ENCODE measurements at regions not wholly inside any gene's neighbourhood (a gene's known extent, or its start where the extent isn't known, plus 50 kb on each side); places are given as distances from the start of the nearest gene placed in this dataset.
"Not testable (repeated sequence)": the region's sequence is repeated elsewhere in the genome, so short reads cannot be mapped to it uniquely, and the experiment has no call there.

DNA sequence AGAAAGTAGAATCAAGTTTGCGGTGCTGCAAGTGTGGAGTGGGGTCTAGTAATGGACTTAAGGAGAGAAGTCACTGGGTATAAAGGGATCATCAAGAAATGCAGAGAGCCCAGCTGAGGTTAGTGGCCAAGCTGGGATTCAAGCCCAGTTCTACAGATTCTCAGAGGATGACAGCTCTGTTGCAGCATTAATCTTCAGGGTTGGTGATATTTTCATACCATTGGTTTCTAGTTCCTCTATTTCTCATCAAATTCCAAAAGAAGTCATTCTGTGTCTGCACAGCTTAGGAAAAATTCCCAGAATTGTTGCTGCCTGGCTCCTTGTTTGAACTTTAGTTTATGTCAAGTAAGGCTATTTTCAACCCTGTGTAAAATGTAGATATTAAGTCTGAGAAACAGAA is 169.5 kb upstream of the NTF3 start:
- no peak for DNase-seq (ENCODE audit: low read depth in 3 of 3)

DNA sequence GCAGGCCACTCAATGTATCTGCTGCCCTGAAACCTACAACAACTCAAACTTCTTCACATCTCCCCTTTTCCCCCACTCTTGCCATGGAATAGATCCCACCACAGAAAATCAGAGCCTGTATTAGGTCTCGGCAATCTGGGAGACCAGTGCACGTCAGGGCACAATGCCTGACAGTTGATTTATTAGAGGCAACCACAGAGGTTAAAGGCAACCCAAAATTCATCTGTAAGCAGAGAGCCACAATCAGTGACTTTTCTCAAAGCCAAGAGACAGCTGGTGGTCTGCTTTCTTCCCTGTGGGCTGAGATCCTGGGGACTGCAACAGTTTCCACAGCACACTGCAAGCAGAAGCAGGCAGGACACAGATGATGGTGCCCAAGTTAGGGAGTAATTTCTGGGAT is 169.0 kb upstream of the NTF3 start:
- no peak for DNase-seq (ENCODE audit: low read depth in 3 of 3)

DNA sequence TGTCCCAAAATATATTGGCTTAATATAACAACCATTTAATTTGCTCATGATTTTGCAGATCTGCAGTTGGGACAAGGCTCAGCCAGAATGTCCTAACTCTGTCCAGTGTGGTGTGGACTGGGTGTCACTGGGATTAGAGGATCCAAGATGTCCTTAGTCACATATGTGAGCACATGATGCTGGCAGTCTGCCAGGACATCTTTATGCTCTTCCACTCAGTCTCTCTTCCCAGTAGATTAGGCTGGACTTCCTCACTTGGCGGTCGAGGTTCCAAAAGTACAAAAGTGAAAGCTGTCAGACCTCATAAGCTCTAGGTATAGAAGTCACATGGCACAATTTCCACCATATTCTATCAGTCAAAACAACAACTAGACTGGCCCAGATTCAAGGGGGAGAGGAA is 167.9 kb upstream of the NTF3 start:
- DNase-seq (ENCODE audit: low read depth in 3 of 3), result no peak

DNA sequence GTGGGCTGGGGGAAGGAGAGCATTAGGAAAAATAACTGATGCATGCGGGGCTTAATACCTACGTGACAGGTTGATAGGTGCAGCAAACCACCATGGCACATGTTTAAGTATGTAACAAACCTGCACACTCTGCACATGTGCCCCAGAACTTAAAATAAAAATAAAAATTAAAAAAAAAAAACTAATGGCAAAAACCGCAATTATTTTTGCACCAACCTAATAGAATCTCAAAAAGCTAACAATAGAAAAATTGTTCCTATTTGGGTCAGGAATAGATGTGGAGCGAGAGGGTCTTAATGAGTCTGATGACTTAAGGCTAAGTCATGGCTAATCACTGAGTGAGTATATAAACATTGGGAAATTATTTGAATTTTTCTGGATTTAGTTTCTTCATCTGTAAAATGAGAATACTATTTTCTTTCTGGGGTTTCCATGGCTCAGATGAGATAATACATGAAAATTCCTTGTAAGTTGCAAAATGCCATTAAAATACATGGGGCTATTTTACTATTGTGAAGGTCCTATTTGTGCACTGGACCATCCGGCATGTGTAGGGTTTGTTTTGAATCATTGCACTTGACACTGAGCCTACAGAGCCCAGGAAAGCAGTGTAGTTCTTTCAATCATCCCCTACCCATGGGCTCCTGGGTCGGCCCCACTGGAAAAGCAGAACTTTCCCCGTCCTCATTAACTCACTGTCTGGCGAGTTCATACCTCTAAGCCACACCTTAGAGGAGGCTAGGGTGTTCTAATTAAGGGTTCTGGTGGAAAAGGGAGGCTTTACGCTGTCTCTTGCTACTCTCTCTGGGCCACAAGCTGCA is 164.1 kb upstream of the NTF3 start:
- no peak for DNase-seq (ENCODE audit: low read depth in 3 of 3)

DNA sequence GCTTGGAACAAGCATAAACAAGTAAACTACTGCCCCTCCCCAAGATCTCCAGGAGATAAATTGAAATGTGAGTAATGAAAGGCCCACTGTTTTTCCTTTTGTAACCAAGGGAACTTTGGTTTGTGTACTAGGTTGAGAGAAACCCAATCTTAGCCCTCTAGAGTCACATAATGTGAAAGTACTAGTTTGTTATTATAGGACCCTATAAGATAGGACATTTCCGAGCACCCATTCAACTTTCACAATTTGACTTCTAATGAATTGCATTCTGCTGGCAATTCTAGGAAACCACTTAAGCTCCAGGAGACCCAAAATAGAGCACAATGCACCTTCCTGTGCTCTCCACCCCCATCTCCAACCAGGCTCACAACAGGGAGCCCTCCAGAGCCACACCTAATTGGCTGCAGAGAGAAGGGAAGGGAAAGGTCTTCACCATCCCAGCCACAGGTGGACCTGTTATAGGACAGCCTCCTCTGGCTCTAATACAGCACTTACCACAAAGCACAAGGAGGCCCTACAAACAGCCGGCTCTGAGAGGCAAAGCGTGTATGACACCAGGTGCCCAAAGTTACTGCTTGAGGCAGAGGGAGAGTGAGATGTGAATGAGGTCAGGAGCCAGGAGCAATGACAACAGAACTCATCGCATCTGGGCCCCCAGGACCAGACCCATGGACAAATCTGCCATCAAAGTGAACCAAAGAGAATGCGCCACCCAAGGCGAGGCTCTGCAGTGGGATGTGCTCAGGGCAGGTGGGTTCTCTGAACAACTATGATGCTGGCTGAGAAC is 163.3 kb upstream of the NTF3 start:
- DNase-seq (ENCODE audit: low read depth in 3 of 3), result no peak

DNA sequence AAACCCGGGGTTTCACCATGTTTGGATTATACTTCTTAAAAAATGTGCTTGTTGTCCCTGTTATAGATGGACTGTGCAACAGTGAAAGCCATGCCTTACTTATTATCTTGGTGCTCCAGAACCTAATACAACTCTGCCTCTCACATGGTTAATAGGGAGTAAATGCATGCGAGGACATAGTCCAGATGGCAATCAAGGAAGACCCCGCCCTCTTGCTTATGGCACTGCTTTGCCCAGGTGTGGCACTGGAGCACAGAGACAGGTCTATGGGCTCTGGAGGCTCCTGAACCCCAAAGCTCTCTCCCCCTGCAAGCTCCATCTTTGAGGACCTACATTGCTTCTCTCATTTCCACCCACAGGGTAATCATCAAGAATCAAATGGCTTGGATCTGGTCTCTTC is 162.1 kb upstream of the NTF3 start:
- DNase-seq (ENCODE audit: low read depth in 3 of 3), result no peak

DNA sequence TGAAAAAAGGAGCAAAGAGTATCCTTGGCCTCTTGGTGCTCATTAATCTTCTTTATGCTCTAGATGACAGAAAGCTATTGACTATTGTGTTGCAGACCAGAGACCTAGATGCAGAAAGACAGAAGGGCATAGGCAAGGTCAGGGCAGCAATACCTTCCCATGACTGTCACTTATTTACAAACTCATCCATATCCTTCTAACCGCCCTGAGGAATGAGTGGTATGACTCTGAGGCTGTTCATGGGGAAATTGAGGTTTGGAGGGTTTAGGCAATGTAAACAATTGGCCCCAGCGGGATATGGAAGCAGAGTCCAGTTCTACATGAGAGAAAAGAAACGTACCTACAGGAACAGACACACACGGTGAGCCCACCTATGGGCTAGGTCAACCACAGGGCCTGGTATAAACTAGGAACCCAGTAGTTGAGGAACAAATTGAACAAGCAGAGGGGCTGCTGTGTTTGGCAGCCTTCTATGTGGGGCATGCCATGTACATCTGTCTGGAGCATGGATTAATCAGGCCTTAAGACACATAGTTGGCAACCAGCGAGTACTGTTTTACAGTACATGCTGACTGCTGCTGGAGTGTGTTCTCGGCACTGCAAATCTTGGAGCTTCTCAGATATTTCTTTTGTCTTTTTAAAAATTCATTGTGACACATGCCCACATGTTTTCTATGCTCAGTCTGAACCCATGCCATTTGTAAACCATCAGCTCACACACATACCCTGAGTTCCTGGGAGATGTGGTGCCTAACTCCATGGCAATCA is 159.7 kb upstream of the NTF3 start:
- DNase-seq (ENCODE audit: low read depth in 3 of 3), result no peak

DNA sequence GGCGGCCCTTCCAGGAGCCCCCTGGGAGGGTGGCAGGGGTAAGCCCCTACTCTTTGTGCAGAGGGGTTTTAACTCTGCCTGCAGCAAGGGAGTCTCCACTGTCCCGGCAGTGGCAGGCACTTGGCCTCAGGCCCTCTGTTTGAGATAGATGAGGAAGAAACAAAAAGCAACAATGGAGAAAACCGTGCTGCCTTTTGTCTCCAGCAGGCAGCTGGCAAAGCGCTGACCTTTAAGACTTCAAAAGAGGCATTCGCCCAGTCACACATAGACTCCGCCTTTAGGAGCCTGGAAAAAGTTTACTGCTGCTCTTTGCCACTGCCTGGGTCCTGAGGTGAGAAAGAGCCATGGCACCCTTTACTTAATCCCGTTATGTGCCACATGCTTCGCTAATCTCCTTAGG is 158.2 kb upstream of the NTF3 start:
- no peak for DNase-seq (ENCODE audit: low read depth in 3 of 3)

DNA sequence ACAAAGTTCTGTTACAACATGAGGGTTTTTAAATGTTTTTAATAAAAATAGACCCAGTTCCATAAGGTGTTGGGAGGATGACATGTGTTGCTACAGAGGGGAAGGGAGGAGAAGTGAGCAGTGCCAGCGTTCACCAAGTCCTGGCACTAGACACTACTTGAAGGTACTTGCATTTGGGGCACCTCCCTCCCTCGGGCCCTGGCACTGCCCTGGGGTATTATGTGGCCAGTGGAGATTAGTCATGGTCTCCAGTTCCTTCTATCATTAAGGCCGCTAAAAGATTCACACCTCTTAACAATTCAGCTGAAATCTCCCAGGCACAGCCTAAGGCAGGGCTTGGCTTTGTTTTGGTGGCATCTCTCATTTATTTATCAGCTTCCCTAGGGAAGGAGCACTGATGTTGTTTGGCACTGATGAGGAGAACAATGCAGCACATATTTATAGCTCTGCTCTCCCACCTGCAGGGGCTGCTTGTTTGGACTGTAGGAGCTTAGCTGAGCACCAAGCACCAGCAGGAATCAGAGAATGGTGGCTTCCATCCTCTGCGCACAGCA is 155.5 kb upstream of the NTF3 start:
- no peak for DNase-seq (ENCODE audit: low read depth in 3 of 3)

DNA sequence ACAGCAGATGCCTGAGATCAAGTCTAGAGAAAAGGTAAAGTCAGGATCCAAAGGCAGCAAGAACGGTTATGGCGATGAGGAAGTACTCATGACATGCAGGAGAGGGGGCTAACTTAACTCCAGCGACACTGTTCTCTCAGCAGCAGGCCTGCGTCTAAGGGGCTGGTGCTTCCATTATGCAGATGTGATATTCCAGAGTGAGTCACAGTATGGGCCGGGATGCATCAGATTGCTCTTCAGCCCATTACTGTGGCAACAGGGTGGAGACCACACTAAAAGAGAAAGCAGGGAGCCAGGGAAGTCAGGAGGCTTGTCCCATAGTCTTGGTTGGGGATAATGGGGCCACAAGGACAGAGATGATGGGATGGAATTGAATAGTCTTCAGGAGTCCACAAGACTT is 151.8 kb upstream of the NTF3 start:
- DNase-seq (ENCODE audit: low read depth in 3 of 3), result no peak

DNA sequence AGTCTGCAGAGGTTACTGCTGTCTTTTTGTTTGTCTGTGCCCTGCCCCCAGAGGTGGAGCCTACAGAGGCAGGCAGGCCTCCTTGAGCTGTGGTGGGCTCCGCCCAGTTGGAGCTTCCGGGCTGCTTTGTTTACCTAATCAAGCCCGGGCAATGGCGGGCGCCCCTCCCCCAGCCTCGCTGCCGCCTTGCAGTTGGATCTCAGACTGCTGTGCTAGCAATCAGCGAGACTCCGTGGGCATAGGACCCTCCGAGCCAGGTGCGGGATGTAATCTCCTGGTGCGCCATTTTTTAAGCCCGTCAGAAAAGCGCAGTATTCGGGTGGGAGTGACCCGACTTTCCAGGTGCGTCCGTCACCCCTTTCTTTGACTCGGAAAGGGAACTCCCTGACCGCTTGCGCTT is 141.5 kb upstream of the NTF3 start:
- not testable (repeated sequence) for DNase-seq (ENCODE audit: low read depth in 3 of 3)

DNA sequence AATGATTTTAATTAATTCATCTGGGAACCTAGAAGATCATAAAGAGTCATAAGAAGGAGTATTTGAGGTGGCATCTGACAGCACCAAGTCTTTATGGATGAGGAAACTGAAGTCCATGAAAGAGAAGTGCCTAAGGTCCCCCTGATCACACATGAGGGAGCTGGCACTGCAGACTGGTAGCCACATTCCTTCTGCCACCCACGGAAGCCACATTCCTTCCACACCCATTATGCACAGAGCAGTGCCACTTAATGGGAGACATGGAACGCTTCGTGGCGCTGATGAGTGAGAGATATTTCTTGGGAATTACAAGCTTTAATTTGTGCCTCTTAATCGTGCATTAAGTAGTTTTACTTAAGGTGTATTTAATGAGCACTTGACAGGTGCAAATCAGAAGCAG is 139.3 kb upstream of the NTF3 start:
- no peak for DNase-seq (ENCODE audit: low read depth in 3 of 3)

DNA sequence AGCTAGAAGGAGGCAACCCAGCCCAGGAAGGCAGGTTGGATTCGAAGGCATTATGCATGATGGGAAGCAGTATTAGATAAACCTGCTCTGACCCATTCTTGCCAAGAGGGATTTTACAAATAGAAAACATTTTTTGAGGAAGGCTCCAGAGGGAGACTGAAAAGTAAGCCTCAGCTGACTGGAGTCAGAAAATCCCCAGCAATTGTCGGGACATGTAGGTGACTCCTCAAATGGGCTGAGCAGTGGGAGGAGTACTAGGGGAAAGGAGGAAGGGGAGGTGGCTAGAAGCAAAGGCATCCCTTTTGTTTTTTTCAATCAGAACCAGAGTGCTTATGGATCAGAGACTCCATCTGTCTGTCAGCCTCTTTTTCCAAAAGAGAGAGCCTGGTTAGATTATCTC is 138.1 kb upstream of the NTF3 start:
- no peak for DNase-seq (ENCODE audit: low read depth in 3 of 3)

DNA sequence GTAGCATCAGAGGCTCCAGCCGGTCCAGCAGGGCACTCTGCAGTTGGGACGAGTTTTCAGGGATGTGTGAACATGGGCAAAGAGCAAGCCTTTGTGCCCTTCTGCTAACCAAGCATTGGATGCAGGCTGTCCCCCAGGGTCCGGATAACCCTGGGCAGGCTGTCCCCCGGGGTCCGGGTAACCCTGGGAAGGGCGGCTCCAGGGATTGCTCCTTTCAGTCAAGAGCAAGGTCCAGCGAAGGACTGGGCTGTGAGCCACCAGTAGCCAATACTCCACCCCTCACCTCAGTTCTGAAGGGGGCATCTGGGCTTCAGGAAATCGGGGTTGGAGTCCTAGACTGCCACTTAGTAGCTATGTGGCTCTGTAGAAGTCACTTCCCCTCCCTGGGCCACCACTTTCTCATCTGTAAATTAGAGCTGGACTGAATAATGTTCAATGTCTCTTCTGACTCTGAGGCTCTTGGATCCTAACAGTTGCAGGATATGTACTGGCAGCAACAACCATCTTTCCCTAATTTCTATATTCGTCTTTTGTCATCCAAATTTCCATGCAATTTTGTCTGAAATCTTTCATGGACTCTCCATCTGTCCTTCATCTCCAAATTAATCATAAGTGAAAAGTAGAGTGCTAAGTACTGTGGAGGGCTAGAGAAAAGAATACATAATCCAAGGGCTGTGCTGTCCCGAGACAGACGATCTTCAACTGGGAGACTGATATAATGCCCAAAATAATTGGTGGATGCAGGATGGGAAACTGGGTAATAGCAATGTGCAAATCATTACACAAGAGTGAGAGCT is 137.4 kb upstream of the NTF3 start:
- DNase-seq (ENCODE audit: low read depth in 3 of 3), result no peak

DNA sequence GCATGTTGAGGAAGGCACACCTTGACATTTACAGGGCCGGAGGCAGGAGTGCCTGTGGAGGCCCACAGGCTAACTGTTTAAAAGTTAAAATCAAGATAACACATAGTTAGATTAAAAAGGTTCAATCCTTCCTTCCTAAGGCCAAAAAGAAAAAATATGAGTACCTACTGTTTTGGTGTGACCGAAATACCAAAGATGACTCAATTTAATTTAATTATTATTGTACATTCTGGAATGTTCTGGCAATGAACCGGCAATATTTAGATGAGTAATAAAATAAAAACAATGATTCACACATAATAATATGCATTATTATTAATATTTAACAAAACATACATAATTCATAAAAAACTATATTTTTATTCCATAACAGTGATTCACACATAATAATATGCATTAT is 136.8 kb upstream of the NTF3 start:
- DNase-seq (ENCODE audit: low read depth in 3 of 3), result no peak

DNA sequence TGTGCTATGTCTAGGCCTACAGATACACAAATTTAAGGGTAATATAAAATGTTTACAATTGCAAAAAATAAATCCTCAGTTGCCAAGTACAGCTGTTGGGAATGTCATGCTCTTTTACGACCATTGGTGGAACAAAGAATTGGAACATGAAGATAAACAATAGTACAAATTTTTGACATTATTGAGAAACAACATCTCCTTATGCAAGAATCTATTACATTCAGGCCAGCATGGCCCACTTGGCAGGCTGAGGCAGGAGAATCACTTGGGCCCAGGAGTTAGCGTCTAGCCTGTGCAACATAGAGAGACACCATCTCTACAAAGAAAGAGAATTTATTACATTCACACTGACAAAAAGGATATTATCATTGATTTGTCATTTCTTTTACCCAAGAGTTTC is 135.9 kb upstream of the NTF3 start:
- DNase-seq (ENCODE audit: low read depth in 3 of 3), result no peak

DNA sequence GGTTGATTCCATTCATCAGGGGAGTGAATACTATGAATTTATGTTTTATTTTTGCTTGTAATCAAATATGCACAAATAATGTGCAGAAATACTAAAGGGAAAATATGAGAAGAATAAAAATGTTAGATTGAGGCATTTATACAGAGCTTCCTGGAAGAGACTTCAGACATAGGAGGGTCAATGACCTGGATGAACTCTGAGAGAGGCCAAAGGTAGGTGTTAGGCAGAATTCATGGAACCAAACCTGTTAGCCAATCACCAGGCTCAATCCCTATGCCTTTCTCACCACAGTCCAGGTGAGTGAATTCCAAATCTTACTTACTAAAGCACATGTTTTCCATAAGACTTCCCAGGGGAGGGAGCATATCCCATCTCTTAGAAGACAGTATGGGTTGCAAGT is 130.4 kb upstream of the NTF3 start:
- DNase-seq (ENCODE audit: low read depth in 3 of 3), result no peak

DNA sequence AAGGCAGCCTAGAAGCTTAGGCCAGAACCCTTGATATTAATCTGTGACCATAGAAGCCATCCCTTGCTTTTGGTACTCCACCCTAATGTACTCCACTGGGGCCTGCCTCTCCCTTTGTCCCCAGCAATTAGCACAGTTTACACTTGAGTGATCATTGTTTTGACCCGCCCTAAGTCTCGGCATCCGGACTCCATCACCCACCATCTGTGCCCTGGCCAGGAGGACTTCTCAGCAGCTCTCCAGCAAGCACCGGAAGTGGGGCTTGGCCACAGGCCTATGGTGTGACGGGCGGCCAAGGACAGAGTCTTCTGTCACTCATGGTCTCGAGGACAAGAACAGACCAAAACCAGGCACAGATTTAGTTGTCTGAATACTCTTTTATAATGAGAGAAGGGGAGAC is 126.5 kb upstream of the NTF3 start:
- DNase-seq (ENCODE audit: low read depth in 3 of 3), result no peak

DNA sequence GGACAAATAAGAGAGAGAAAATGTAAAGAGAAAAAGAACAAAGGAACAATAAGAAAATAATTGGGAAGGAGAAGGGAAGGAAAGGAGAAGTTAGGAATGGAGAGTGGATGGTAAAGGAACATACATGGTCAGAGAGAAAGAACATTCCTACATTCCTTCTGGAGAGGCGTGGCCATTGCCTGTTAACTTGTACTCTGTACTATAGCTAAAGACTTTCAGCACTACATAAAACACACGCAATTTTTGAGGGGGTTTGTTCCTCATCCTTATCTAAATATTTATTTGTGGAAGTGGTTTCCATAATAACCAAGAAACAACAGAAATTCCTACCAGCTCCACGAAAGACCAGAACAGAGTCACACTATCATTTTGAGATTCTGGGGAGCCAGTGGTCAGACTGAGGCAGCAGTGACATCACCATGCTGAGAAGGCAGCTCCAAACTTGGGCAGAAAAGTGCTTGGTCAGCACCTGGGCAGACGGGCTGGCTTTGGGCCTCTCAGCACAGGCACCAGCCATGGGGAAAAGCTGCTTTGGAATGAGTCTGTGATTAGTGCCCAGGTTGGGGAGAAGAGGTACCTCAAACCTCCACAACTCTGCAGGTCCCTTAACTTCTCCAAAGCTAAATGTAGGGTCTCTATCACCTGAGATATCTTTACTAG is 125.9 kb upstream of the NTF3 start:
- DNase-seq (ENCODE audit: low read depth in 3 of 3), result no peak

DNA sequence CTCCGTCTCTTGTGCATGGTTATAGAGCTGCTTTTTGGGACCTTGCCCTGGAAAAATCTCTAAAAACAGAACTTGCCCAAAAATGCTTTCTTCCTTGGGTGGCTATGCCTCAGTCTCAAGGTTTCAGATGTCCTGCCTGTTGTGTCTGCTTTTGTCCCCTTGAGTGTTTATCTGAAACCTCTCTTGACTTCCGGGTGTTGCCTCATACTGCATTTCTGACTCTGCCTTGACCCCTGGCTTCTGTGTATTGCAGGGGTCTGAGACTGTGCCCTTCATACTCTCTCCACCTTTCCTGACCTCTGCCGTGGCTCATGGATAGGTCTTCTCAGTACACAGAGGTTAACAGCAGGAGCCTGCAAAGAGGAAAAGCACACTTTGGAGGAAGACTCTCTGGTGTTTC is 124.8 kb upstream of the NTF3 start:
- DNase-seq (ENCODE audit: low read depth in 3 of 3), result no peak

DNA sequence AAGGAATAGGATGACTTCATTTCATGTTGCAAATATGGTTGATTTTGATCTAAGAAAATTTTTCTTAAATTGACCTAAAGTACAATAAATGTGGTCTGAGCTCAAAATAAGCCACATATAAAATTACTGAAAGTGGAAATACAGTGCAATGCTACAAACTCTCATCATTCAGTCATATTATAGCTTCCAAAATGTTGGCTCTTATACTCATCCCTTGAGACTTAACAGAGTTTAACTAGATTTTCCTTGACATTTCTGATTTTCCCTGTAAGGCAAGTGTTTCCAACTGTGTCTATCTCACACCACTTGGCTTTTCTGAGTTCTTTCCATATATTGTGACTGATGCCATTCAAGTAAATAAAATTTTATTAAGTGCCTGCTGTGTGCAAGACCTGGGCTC is 123.7 kb upstream of the NTF3 start:
- no peak for DNase-seq (ENCODE audit: low read depth in 3 of 3)

Data from stimulated activated CD4-positive, alpha-beta T cell treated with anti-CD3 and anti-CD28 coated beads, TNF-alpha, amount 100 ng/mL, for 24 hours (primary cell).